Liver (tissue), 8 donors: ENCODE measurements at regions not wholly inside any gene's neighbourhood (a gene's known extent, or its start where the extent isn't known, plus 50 kb on each side); places are given as distances from the start of the nearest gene placed in this dataset.

Experiments
- DNase-seq: peaks from one replicate; pipeline ENCODE4 v3.0.0-alpha.2; 2017; ENCODE audit warnings: low spot score
- H3K27ac ChIP-seq, 2 donors: one replicate each; pipeline ENCODE4 v1.7.0; 2013; ENCODE audit warnings: inconsistent platforms in 2 of 2, low read length in 2 of 2, control low read depth in 1 of 2, low read depth in 1 of 2, mild to moderate bottlenecking in 1 of 2
- H3K27me3 ChIP-seq, 4 donors: one replicate each; pipeline versions ENCODE4 v1.6.1 to v1.7.0; 2013; ENCODE audit warnings: low read length in 3 of 4, inconsistent platforms in 1 of 4, mild to moderate bottlenecking in 1 of 4, moderate library complexity in 1 of 4; ENCODE audit not compliant: control insufficient read depth in 4 of 4, insufficient read depth in 4 of 4
- H3K36me3 ChIP-seq, 4 donors: one replicate each; pipeline versions ENCODE4 v1.6.1 to v1.7.0; 2013; ENCODE audit warnings: low read length in 3 of 4, mild to moderate bottlenecking in 3 of 4, low read depth in 1 of 4, moderate library complexity in 1 of 4; ENCODE audit not compliant: control insufficient read depth in 4 of 4, insufficient read depth in 3 of 4
- H3K4me1 ChIP-seq, 4 donors: one replicate each; pipeline versions ENCODE4 v1.6.1 to v1.7.0; 2013; ENCODE audit warnings: low read length in 3 of 4, mild to moderate bottlenecking in 3 of 4, moderate library complexity in 1 of 4; ENCODE audit not compliant: control insufficient read depth in 4 of 4, insufficient read depth in 4 of 4
- H3K4me3 ChIP-seq, 3 donors: one replicate each; pipeline versions ENCODE4 v1.6.1 to v1.7.0; 2013; ENCODE audit warnings: low read length in 3 of 3, control low read depth in 1 of 3, low read depth in 1 of 3, mild to moderate bottlenecking in 1 of 3
- H3K9ac ChIP-seq, 2 donors: one replicate each; pipeline ENCODE4 v1.7.0; 2013; ENCODE audit warnings: low read length in 2 of 2, mild to moderate bottlenecking in 2 of 2, moderate library complexity in 2 of 2, control low read depth in 1 of 2, low read depth in 1 of 2
- H3K9me3 ChIP-seq, 4 donors: one replicate each; pipeline versions ENCODE4 v1.6.1 to v1.7.0; 2013; ENCODE audit warnings: low read length in 3 of 4; ENCODE audit not compliant: control insufficient read depth in 4 of 4
- CTCF ChIP-seq: fragments of 150-350 bp; IDR thresholded peaks from 2 replicates; pipeline ENCODE4 v1.5.1; 2017; ENCODE audit warnings: improper control_type of control experiment, low read depth, low read length; ENCODE audit not compliant: missing input control
- EGR1 ChIP-seq, 2 donors: IDR thresholded peaks; 2 replicates each; pipeline ENCODE4 v1.6.1; 2016 to 2018; ENCODE audit warnings: antibody characterized with exemption in 2 of 2, low read depth in 2 of 2
- FOXA1 ChIP-seq: IDR thresholded peaks from 2 replicates; pipeline ENCODE4 v1.6.1; 2016; ENCODE audit warnings: antibody characterized with exemption
- MAX ChIP-seq: IDR thresholded peaks from 2 replicates; pipeline ENCODE4 v1.6.1; 2016; ENCODE audit warnings: antibody characterized with exemption
- REST ChIP-seq: IDR thresholded peaks from 2 replicates; pipeline ENCODE4 v1.6.1; 2016; ENCODE audit warnings: antibody characterized with exemption, mild to moderate bottlenecking
- RXRA ChIP-seq, 2 donors: IDR thresholded peaks; 2 replicates each; pipeline ENCODE4 v1.6.1; 2017 to 2018; ENCODE audit warnings: antibody characterized with exemption in 2 of 2, mild to moderate bottlenecking in 1 of 2
- SP1 ChIP-seq: IDR thresholded peaks from 2 replicates; pipeline ENCODE4 v1.6.1; 2018; ENCODE audit warnings: antibody characterized with exemption, mild to moderate bottlenecking
- ZBTB33 ChIP-seq: IDR thresholded peaks from 2 replicates; pipeline ENCODE4 v1.6.1; 2016; ENCODE audit warnings: antibody characterized with exemption
- WGBS: extraction: QIAGEN DNeasy Blood & Tissue Kit; methylation state at CpG from one replicate; pipeline ENCODE4 v1.1.7; 2013; 5-methylcytosine and 5-hydroxymethylcytosine counted together
- donor health status: healthy.
- donor health status: healthy.
- donor health status: healthy.
- donor health status: healthy.
- donor health status: healthy.

GRCh38 chr6:99137314-99137713, 189.6 kb upstream of the FBXL4 start:
- peaks cover 0 to 14% (median 0%) of the 10 kb centered on the region in 4 donors for H3K27me3 ChIP-seq
- TF ChIP-seq SP1 (no peak), CTCF (no peak), EGR1 (IDR thresholded peaks at IDR 0.05; ENCODE audit: low read depth in 2 of 2) (no peak), FOXA1 (no peak), ZBTB33 (no peak), MAX (no peak), REST (no peak), RXRA (IDR thresholded peaks at IDR 0.05) (no peak)
- H3K36me3 ChIP-seq: no peaks in the 10 kb centered on the region
- H3K4me1 ChIP-seq: peaks cover 0 to 4% (median 0%) of the 10 kb centered on the region in 4 donors
- H3K9ac ChIP-seq: no peak overlapping the region
- H3K27ac ChIP-seq: no peak overlapping the region
- H3K9me3 ChIP-seq: no peaks in the 10 kb centered on the region
- DNase-seq: no peak
- WGBS: 88% methylated on average over 3 of the region's 3 CpGs
- no peak overlapping the region for H3K4me3 ChIP-seq

GRCh38 chr6:99136488-99136887, 188.7 kb upstream of the FBXL4 start:
- Histone ChIP-seq H3K4me1 (peaks cover 0 to 4% (median 0%) of the 10 kb centered on the region in 4 donors), H3K27ac (no peak overlapping the region), H3K9ac (no peak overlapping the region), H3K27me3 (peaks cover 0 to 14% (median 0%) of the 10 kb centered on the region in 4 donors), H3K36me3 (no peaks in the 10 kb centered on the region), H3K4me3 (no peak overlapping the region), H3K9me3 (no peaks in the 10 kb centered on the region)
- TF ChIP-seq FOXA1 (no peak), ZBTB33 (no peak), EGR1 (IDR thresholded peaks at IDR 0.05; ENCODE audit: low read depth in 2 of 2) (no peak), REST (no peak)
- no peak for DNase-seq
- WGBS: 56% methylated on average over 3 of the region's 3 CpGs
